BLaER1 treated with 17β-estradiol and CSF1 and Interleukin-3, amounts not matched to agents 10 nM and 100 nM (cell line): ENCODE measurements at regions not wholly inside any gene's neighbourhood (a gene's known extent, or its start where the extent isn't known, plus 50 kb on each side); places are given as distances from the start of the nearest gene placed in this dataset.

ENCODE experiments used
- H3K27ac ChIP-seq, 11 experiments: shearing (Covaris generic); formaldehyde crosslinking; 2 replicates each; pipeline ENCODE4 v1.8.1; 2022
- H3K27me3 ChIP-seq, 11 experiments: shearing (Covaris generic); formaldehyde crosslinking; 2 replicates each; pipeline ENCODE4 v1.8.1; 2022
- H3K36me3 ChIP-seq, 11 experiments: shearing (Covaris generic); formaldehyde crosslinking; 2 replicates each; pipeline ENCODE4 v1.8.1; 2022
- H3K4me1 ChIP-seq, 10 experiments: shearing (Covaris generic); formaldehyde crosslinking; 2 replicates each; pipeline ENCODE4 v1.8.1; 2022
- H3K4me2 ChIP-seq, 11 experiments: shearing (Covaris generic); formaldehyde crosslinking; 2 replicates each; pipeline ENCODE4 v1.8.1; 2022
- H3K4me3 ChIP-seq, 10 experiments: shearing (Covaris generic); formaldehyde crosslinking; 2 replicates each; pipeline ENCODE4 v1.8.1; 2022
- H3K9ac ChIP-seq, 11 experiments: shearing (Covaris generic); formaldehyde crosslinking; 2 replicates each; pipeline ENCODE4 v1.8.1; 2022
- H3K9me3 ChIP-seq, 11 experiments: shearing (Covaris generic); formaldehyde crosslinking; replicated peaks in 1 of 11; 2 replicates each; pipeline ENCODE4 v1.8.1; 2022
- H4K20me1 ChIP-seq, 11 experiments: shearing (Covaris generic); formaldehyde crosslinking; 2 replicates each; pipeline ENCODE4 v1.8.1; 2022
- Cebpa-rat ChIP-seq, 11 experiments: shearing (Covaris generic); IDR thresholded peaks; 2 replicates each; pipeline ENCODE4 v1.8.1; 2022

DNA sequence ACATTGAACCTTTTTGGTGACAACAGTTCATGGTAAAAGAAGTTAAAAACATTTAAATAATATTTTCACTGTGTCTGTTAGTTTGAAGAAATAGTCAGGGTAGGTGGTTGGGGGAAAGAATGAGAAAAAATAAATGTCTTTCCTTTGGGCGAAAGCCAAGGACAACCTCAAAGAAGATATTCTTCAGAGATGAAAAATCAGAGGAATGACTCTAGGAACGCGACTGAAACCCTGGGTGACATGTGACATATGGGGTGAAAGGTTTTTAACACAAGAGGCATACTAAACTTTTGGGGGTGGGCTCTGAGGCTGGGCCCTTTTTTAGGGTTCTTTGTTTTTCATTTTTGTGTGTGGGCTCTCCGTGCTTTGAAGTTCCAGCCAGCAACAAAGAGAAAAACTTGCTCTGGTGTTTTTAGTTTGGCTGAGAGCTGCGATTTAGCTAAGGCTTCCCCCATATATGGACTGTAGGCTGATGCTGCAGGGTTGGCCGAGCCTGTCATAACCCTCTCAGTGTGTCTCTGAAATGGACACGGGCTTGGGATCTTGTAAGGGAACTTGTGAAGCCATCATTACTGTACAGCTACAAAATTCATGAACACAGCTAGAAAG is 610.1 kb upstream of the ARID1B start:
- H3K9me3 ChIP-seq = peaks cover 0 to 10% (median 0%) of the 10 kb centered on the region in 11 experiments; a peak in 5 of 22 replicates
- H3K4me3 ChIP-seq = peak overlapping the region; percentile 7 to 48 (median 30); a peak in 11 of 20 replicates
- no peak for TF ChIP-seq Cebpa-rat (IDR thresholded peaks at IDR 0.05)
- H3K4me2 ChIP-seq = peak overlapping the region; percentile 60 to 88 (median 74)
- no peaks in the 10 kb centered on the region for H4K20me1 ChIP-seq
- no peaks in the 10 kb centered on the region for H3K27me3 ChIP-seq
- H3K4me1 ChIP-seq = peaks cover 15 to 63% (median 42%) of the 10 kb centered on the region in 10 experiments
- H3K27ac ChIP-seq = peak overlapping the region; percentile 8 to 77 (median 69); a peak in 20 of 22 replicates
- peak overlapping the region; percentile 26 to 73 (median 50) for H3K9ac ChIP-seq
- H3K36me3 ChIP-seq = no peaks in the 10 kb centered on the region

DNA sequence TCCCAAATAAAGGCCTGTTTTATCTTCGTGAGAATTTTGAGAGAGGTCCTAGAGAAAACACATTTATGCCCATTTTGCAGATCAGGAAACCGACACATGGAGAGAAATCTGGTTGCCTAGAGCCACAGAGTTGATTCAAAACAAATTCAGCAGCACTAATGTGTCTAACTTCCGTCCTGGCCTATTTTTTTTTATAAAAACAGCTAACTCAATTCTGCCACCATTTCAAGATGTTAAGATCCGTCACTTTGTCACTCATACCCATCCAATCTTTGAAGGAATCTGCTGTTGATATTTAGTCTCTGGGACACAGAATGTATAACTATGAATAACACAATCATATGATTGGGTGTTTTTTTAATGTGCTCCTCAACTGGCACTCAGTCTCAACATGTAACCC is 611.1 kb upstream of the ARID1B start:
- peak overlapping the region in 4 of 11 experiments; percentile 18 to 75 (median 52); a peak in 4 of 22 replicates for H3K4me2 ChIP-seq
- no peak overlapping the region for H3K27ac ChIP-seq
- H3K4me3 ChIP-seq = no peak overlapping the region
- peaks cover 19 to 73% (median 44%) of the 10 kb centered on the region in 10 experiments for H3K4me1 ChIP-seq
- H3K27me3 ChIP-seq = no peaks in the 10 kb centered on the region
- no peak for TF ChIP-seq Cebpa-rat (IDR thresholded peaks at IDR 0.05)
- H4K20me1 ChIP-seq = no peaks in the 10 kb centered on the region
- H3K36me3 ChIP-seq = no peaks in the 10 kb centered on the region
- no peak overlapping the region for H3K9ac ChIP-seq
- H3K9me3 ChIP-seq = peaks cover 0 to 10% (median 0%) of the 10 kb centered on the region in 11 experiments; a peak in 5 of 22 replicates

DNA sequence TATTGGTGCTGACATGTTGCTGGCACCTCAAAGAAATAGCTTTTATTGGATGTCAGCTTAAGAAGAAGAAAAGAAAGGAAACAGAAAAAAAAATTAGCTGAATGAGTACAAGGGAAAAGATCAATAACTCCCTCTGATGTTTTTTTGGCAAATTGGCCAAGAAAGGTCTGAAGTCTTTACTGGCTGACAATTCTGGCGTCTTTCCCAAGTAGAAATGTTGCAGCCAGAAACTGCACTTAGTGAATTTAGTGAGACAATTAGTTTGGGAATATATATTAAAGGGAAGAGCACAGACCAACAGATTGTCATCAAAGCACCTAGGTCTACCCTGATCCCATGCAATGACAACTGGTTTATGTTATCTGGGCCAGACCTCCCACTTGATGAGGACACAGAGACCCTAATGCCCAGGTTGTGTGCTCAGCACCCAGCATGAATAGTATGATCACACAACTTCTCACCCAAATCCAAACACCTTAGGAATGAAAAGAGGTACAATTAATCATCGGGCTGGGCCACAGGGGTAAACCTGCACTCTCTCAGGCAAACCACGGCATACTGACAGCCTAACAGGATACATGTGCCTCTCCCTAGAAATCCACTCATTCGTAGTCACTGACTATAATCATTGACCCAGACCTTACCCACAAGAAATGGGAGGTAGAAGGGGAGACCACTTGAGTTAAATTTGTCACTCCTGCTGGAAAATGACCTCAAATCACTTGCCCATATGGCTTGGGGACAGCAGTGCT is 612.3 kb upstream of the ARID1B start:
- no peaks in the 10 kb centered on the region for H3K36me3 ChIP-seq
- peaks cover 23 to 80% (median 49%) of the 10 kb centered on the region in 10 experiments for H3K4me1 ChIP-seq
- H3K9me3 ChIP-seq = peaks cover 0 to 10% (median 0%) of the 10 kb centered on the region in 11 experiments; a peak in 5 of 22 replicates
- H3K27ac ChIP-seq = 0 out of 22 replicates have a peak overlapping the region, but pooled peaks of 1 of the 11 experiments have one; percentile 14
- no peak for TF ChIP-seq Cebpa-rat (IDR thresholded peaks at IDR 0.05)
- no peak overlapping the region for H3K9ac ChIP-seq
- H3K4me2 ChIP-seq = peak overlapping the region in 5 of 11 experiments; percentile 18 to 68 (median 61); a peak in 10 of 22 replicates
- no peak overlapping the region for H3K4me3 ChIP-seq
- H3K27me3 ChIP-seq = no peaks in the 10 kb centered on the region
- H4K20me1 ChIP-seq = no peaks in the 10 kb centered on the region

DNA sequence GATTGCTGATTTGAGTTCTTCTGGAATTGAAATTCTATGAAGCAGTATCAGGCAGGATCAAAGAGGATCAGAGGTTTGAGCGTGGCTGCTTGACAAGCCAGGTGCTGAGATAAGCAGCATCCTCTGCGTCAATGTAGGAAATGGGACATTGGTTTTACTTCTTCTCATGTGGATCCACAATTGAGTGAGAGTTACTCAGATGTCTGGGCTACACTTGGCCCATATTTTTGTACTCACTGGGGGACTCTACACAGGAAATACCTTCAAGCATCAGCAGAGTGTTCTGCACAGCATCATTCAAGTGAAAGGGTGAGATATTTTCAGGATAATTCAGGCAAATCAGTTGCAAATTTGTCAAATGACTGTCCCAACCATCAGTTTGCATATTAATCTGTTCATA is 613.9 kb upstream of the ARID1B start:
- no peak for TF ChIP-seq Cebpa-rat (IDR thresholded peaks at IDR 0.05)
- Histone ChIP-seq H3K4me3 (no peak overlapping the region), H3K4me1 (peaks cover 19 to 82% (median 49%) of the 10 kb centered on the region in 10 experiments), H3K27me3 (no peaks in the 10 kb centered on the region), H3K27ac (peak overlapping the region in 1 of 11 experiments; percentile 47; a peak in 2 of 22 replicates), H3K9me3 (peaks cover 0 to 10% (median 0%) of the 10 kb centered on the region in 11 experiments; a peak in 5 of 22 replicates), H3K36me3 (no peaks in the 10 kb centered on the region), H3K4me2 (peak overlapping the region in 7 of 11 experiments; percentile 15 to 68 (median 56); a peak in 13 of 22 replicates), H3K9ac (no peak overlapping the region), H4K20me1 (no peaks in the 10 kb centered on the region)

DNA sequence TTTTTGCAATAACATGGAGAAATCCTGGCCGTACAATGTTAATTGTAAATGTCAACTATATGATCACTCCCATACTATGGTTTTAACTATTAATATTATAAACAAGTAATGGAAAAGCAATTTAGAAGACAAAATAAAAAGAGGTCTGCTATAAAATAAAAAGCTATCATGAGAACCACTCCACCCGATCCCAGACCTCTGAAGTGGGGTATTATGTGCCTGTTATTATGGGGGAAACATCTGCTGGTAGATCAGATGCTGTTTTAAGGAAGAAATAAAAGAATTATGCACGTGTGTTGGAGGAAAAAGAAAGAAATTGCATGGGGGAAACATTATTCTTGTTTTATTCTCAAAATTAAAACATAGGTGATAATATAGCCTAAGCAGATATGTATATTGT is 615.7 kb upstream of the ARID1B start:
- H3K4me1 ChIP-seq = peaks cover 5 to 71% (median 34%) of the 10 kb centered on the region in 10 experiments; a peak in 15 of 20 replicates
- H3K9ac ChIP-seq = no peak overlapping the region
- peak overlapping the region in 2 of 11 experiments; percentile 22 to 38; a peak in 2 of 22 replicates for H3K27ac ChIP-seq
- H3K9me3 ChIP-seq = peaks cover 0 to 10% (median 0%) of the 10 kb centered on the region in 11 experiments; a peak in 5 of 22 replicates
- H4K20me1 ChIP-seq = no peaks in the 10 kb centered on the region
- H3K27me3 ChIP-seq = no peaks in the 10 kb centered on the region
- no peak for TF ChIP-seq Cebpa-rat (IDR thresholded peaks at IDR 0.05)
- no peak overlapping the region for H3K4me3 ChIP-seq
- H3K36me3 ChIP-seq = no peaks in the 10 kb centered on the region
- peak overlapping the region in 5 of 11 experiments; percentile 10 to 61 (median 22); a peak in 6 of 22 replicates for H3K4me2 ChIP-seq

DNA sequence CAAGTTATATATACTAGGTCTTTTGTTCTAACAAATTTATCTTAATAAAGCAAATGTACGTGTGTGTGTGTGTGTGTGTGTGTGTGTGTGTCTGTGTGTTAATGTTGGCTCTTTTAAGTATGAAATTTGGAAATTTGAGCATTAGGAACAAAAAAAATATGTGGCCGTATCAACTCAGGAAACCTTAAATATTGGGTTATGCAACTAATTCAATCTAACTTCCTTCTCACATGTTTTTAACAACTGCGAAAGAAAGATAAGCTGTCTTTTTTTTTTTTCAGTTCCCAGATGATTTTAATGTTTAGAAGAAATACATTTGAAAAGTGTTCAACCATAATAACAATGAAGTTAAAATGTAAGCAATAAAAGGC is 616.4 kb upstream of the ARID1B start:
- peaks cover 0 to 10% (median 0%) of the 10 kb centered on the region in 11 experiments; a peak in 4 of 22 replicates for H3K9me3 ChIP-seq
- peak overlapping the region in 8 of 11 experiments; percentile 2 to 30 (median 20); a peak in 9 of 22 replicates for H3K4me2 ChIP-seq
- H3K4me1 ChIP-seq = peaks cover 5 to 71% (median 39%) of the 10 kb centered on the region in 10 experiments; a peak in 15 of 20 replicates
- H3K27me3 ChIP-seq = no peaks in the 10 kb centered on the region
- H3K4me3 ChIP-seq = no peak overlapping the region
- TF ChIP-seq Cebpa-rat (IDR thresholded peaks at IDR 0.05) = no peak
- peak overlapping the region in 2 of 11 experiments; percentile 22 to 38; a peak in 2 of 22 replicates for H3K27ac ChIP-seq
- no peak overlapping the region for H3K9ac ChIP-seq
- H4K20me1 ChIP-seq = no peaks in the 10 kb centered on the region
- no peaks in the 10 kb centered on the region for H3K36me3 ChIP-seq

DNA sequence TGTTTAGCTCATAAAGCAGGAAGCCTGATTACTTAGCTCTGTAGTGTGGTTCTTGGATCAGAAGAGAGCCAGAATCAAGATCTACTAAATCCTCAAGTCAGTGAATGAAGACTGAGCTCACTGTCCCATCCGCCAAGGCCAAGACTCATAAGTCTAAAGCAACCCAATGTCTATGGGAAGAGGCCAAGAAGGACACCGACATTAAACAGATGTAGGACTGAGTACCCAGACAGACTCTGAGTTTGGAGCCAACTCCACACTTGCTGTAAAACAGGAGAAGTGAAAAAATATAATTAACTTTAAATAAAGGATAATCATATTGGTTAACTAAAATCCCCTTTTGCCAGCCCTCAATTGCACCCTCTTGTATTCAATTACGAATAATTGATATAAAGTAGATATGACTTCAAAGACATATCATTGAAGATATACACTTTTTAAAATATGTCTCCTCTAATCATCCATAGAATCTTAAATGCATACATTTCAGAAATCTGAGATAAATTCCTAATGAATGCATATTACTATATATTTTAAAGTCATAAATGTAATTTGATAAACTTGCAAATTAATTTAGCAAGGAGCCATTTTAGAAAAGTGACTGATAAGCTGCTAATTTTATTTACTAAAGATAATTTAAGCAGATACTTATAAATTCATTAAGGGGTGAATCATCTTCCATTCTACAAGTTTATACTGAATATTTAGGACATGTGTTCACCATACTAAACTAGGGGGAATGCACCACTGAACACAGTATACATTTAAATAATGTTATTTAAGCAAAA is 617.0 kb upstream of the ARID1B start:
- Histone ChIP-seq H3K4me3 (no peak overlapping the region), H3K9ac (no peak overlapping the region), H3K4me1 (peaks cover 5 to 71% (median 40%) of the 10 kb centered on the region in 10 experiments; a peak in 15 of 20 replicates), H3K36me3 (no peaks in the 10 kb centered on the region), H3K4me2 (peak overlapping the region in 7 of 11 experiments; percentile 2 to 30 (median 22); a peak in 7 of 22 replicates), H3K27me3 (no peaks in the 10 kb centered on the region), H4K20me1 (no peaks in the 10 kb centered on the region), H3K9me3 (peaks cover 0 to 10% (median 0%) of the 10 kb centered on the region in 11 experiments; a peak in 3 of 22 replicates), H3K27ac (peak overlapping the region in 1 of 11 experiments; percentile 29; a peak in 2 of 22 replicates)
- no peak for TF ChIP-seq Cebpa-rat (IDR thresholded peaks at IDR 0.05)

DNA sequence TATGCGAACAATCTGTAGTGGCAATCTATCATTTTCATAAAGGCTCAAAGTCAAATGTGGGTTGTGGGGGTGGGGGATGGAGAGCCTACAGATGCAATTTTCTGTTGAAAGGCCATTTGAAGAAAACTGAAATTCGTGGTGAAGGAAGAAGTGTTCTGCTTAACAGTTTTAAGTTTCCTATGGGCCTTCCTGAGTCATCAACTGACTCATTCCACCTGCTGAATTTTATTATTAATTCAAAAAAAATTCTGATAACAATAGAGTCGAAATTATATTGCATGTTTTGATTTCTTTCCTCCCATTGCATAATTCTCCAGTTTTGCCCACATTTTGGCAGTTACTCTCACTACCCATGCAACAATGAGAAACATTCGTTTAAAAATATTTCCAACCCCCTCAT is 622.3 kb upstream of the ARID1B start:
- Histone ChIP-seq H3K9me3 (peaks cover 6 to 36% (median 22%) of the 10 kb centered on the region in 11 experiments; a peak in 21 of 22 replicates), H3K36me3 (no peaks in the 10 kb centered on the region), H3K4me3 (no peak overlapping the region), H3K4me1 (peaks cover 6 to 51% (median 34%) of the 10 kb centered on the region in 10 experiments; a peak in 18 of 20 replicates), H3K27ac (peak overlapping the region in 8 of 11 experiments; percentile 28 to 87 (median 59); a peak in 12 of 22 replicates), H4K20me1 (no peaks in the 10 kb centered on the region), H3K9ac (peak overlapping the region in 3 of 11 experiments; percentile 2 to 75 (median 49); a peak in 5 of 22 replicates), H3K27me3 (no peaks in the 10 kb centered on the region), H3K4me2 (peak overlapping the region; percentile 33 to 70 (median 50); a peak in 20 of 22 replicates)
- no peak; a peak in 1 of 22 replicates for TF ChIP-seq Cebpa-rat (IDR thresholded peaks at IDR 0.05)
